NT2/D1 (cell line): ENCODE measurements at regions not wholly inside any gene's neighbourhood (a gene's known extent, or its start where the extent isn't known, plus 50 kb on each side); places are given as distances from the start of the nearest gene placed in this dataset.

Experiments used
- SUZ12 ChIP-seq: IDR thresholded peaks from 2 replicates; pipeline ENCODE4 v1.6.1; 2011; ENCODE audit not compliant: insufficient read length, insufficient read depth; ENCODE audit errors: extremely low read depth
- YY1 ChIP-seq: IDR thresholded peaks from 2 replicates; pipeline ENCODE4 v1.6.1; 2011; ENCODE audit not compliant: insufficient read length, insufficient read depth

DNA sequence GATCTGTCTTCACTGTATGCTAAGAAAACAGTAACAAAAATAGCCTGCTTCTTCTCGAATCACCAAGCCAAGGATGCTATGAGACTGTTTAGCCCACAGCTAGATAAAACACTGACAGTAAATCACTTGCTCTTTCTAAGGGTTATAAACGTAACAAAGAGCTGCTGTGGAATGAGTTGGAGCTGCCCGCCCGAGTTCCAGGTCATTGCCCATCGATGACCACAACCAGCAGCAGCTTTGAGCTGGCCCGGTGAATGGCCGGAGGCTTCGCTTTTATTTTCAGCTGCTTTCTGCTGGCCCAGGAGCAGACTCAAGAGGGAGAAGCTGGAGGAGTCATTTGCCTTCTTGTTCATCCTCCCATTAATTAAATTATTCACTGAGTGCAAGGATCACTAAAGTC is 82.2 kb upstream of the CDH4 start:
- no peak for TF ChIP-seq SUZ12
- TF ChIP-seq YY1 = no peak
